ENCODE measurements at regions not wholly inside any gene's neighbourhood (a gene's known extent, or its start where the extent isn't known, plus 50 kb on each side); places are given as distances from the start of the nearest gene placed in this dataset.

GRCh38 chr2:5253263-5253662, 438.9 kb upstream of the SOX11 start:
- Histone ChIP-seq H3K9ac (ENCODE audit: low read length) (no peak overlapping the region), H4K20me1 (ENCODE audit: low read depth, low read length) (no peaks in the 10 kb centered on the region), H3K27me3 (ENCODE audit: low read length) (no peaks in the 10 kb centered on the region), H3F3A (ENCODE audit: insufficient read depth) (no peaks in the 10 kb centered on the region), H3K9me3 (ENCODE audit: insufficient read depth, low read length) (no peaks in the 10 kb centered on the region), H3K4me2 (ENCODE audit: low read depth, low read length, poor library complexity, severe bottlenecking) (no peak overlapping the region), H3K79me2 (ENCODE audit: insufficient read depth, low read length) (no peaks in the 10 kb centered on the region), H2AFZ (ENCODE audit: low read depth, low read length, severe bottlenecking) (no peak overlapping the region), H3K27ac (ENCODE audit: low read depth, low read length) (no peak overlapping the region), H3K4me3 (ENCODE audit: insufficient read depth, low read length, poor library complexity, severe bottlenecking) (no peak overlapping the region), H3K36me3 (ENCODE audit: low read length) (no peaks in the 10 kb centered on the region), H3K9me2 (replicated peaks; ENCODE audit: insufficient read depth, low read length) (no peaks in the 10 kb centered on the region)
- TF ChIP-seq EZH2phosphoT487 (conservative IDR thresholded peaks at IDR 0.05; ENCODE audit: low read length) (no peak), CTCF (IDR thresholded peaks at IDR 0.05; ENCODE audit: insufficient read depth, low read length, poor library complexity, severe bottlenecking) (no peak)

DNA sequence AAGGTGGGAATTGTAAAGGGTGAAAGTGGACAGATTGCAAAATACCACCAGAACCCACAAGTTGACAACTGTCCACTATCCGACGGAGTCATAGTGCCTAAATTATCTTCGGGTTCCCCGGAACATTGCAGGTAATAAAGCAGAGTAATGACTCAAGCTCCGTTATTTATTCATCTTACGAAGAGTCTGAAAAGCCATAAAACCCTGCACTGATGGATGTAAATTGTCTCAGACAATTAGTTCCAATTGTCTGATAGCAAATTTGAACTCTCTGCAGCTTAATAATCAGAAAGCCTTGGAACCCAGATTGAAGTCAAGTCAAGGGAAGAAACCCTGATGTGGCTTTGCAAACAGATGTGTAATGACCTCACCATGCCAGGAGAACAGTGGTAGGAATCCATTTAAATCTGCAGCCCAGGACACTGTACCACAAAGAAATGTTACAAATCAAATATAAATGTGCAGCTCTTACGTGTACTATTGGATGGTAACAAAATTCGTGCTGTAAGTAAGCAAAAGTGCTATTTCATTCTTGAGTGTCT, 437.3 kb upstream of the SOX11 start:
- no peak overlapping the region for H3K4me3 ChIP-seq (ENCODE audit: insufficient read depth, low read length, poor library complexity, severe bottlenecking)
- no peaks in the 10 kb centered on the region for H4K20me1 ChIP-seq (ENCODE audit: low read depth, low read length)
- H3K9me2 ChIP-seq (replicated peaks; ENCODE audit: insufficient read depth, low read length) = no peaks in the 10 kb centered on the region
- no peak overlapping the region for H3K4me2 ChIP-seq (ENCODE audit: low read depth, low read length, poor library complexity, severe bottlenecking)
- H3K9ac ChIP-seq (ENCODE audit: low read length) = no peak overlapping the region
- no peaks in the 10 kb centered on the region for H3K9me3 ChIP-seq (ENCODE audit: insufficient read depth, low read length)
- H2AFZ ChIP-seq (ENCODE audit: low read depth, low read length, severe bottlenecking) = no peak overlapping the region
- H3K27ac ChIP-seq (ENCODE audit: low read depth, low read length) = no peak overlapping the region
- no peaks in the 10 kb centered on the region for H3K79me2 ChIP-seq (ENCODE audit: insufficient read depth, low read length)
- H3K27me3 ChIP-seq (ENCODE audit: low read length) = no peaks in the 10 kb centered on the region
- H3K36me3 ChIP-seq (ENCODE audit: low read length) = no peaks in the 10 kb centered on the region
- TF ChIP-seq CTCF (IDR thresholded peaks at IDR 0.05; ENCODE audit: insufficient read depth, low read length, poor library complexity, severe bottlenecking) = no peak
- no peak for TF ChIP-seq EZH2phosphoT487 (conservative IDR thresholded peaks at IDR 0.05; ENCODE audit: low read length)
- H3F3A ChIP-seq (ENCODE audit: insufficient read depth) = no peaks in the 10 kb centered on the region

GRCh38 chr2:5263291-5263690, 428.9 kb upstream of the SOX11 start:
- Histone ChIP-seq H3K4me2 (ENCODE audit: low read depth, low read length, poor library complexity, severe bottlenecking) (no peak overlapping the region), H3K27ac (ENCODE audit: low read depth, low read length) (no peak overlapping the region), H2AFZ (ENCODE audit: low read depth, low read length, severe bottlenecking) (no peak overlapping the region), H3K27me3 (ENCODE audit: low read length) (0 out of 2 replicates have a peak, but pooled peaks cover 3% of the 10 kb centered on the region), H3K9me2 (replicated peaks; ENCODE audit: insufficient read depth, low read length) (no peaks in the 10 kb centered on the region), H3F3A (ENCODE audit: insufficient read depth) (no peaks in the 10 kb centered on the region), H3K9me3 (ENCODE audit: insufficient read depth, low read length) (no peaks in the 10 kb centered on the region), H3K79me2 (ENCODE audit: insufficient read depth, low read length) (no peaks in the 10 kb centered on the region), H3K9ac (ENCODE audit: low read length) (no peak overlapping the region), H4K20me1 (ENCODE audit: low read depth, low read length) (no peaks in the 10 kb centered on the region), H3K4me3 (ENCODE audit: insufficient read depth, low read length, poor library complexity, severe bottlenecking) (no peak overlapping the region), H3K36me3 (ENCODE audit: low read length) (no peaks in the 10 kb centered on the region)
- TF ChIP-seq CTCF (IDR thresholded peaks at IDR 0.05; ENCODE audit: insufficient read depth, low read length, poor library complexity, severe bottlenecking) = no peak
- TF ChIP-seq EZH2phosphoT487 (conservative IDR thresholded peaks at IDR 0.05; ENCODE audit: low read length) = no peak
